ENCODE measurements at regions not wholly inside any gene's neighbourhood (a gene's known extent, or its start where the extent isn't known, plus 50 kb on each side); places are given as distances from the start of the nearest gene placed in this dataset.
"Not testable (repeated sequence)": the region's sequence is repeated elsewhere in the genome, so short reads cannot be mapped to it uniquely, and the experiment has no call there.

- no peak for DNase-seq
These were observed 1451.1 kb downstream of the GATA3 start for GRCh38 chr10:9505546-9505945.

GRCh38 chr10:9508606-9509005, 1454.1 kb downstream of the GATA3 start:
- no peak for DNase-seq

GRCh38 chr10:9510626-9511025, 1456.1 kb downstream of the GATA3 start:
- DNase-seq = no peak

- DNase-seq = no peak
These were observed 1461.4 kb downstream of the GATA3 start for GRCh38 chr10:9515922-9516321.

GRCh38 chr10:9535744-9536143, 1481.3 kb downstream of the GATA3 start:
- no peak for DNase-seq

GRCh38 chr10:9545073-9545472, 1472.6 kb upstream of the CELF2 start:
- no peak for DNase-seq

GRCh38 chr10:9547936-9548904, 1469.5 kb upstream of the CELF2 start:
- no peak for DNase-seq

GRCh38 chr10:9550810-9551209, 1466.9 kb upstream of the CELF2 start:
- DNase-seq = no peak

GRCh38 chr10:9554321-9554720, 1463.4 kb upstream of the CELF2 start:
- no peak for DNase-seq

GRCh38 chr10:9560976-9561375, 1456.7 kb upstream of the CELF2 start:
- DNase-seq = no peak

- no peak for DNase-seq
These were observed 1455.7 kb upstream of the CELF2 start for GRCh38 chr10:9561821-9562505.

- DNase-seq = no peak
These were observed 1439.9 kb upstream of the CELF2 start for GRCh38 chr10:9577746-9578145.

GRCh38 chr10:9579110-9579705, 1438.5 kb upstream of the CELF2 start:
- no peak for DNase-seq

- DNase-seq = not testable (repeated sequence)
These were observed 1434.9 kb upstream of the CELF2 start for GRCh38 chr10:9582803-9583202.

GRCh38 chr10:9596368-9596920, 1421.2 kb upstream of the CELF2 start:
- no peak for DNase-seq

GRCh38 chr10:9602998-9603397, 1414.7 kb upstream of the CELF2 start:
- DNase-seq = no peak

- no peak for DNase-seq
These were observed 1413.7 kb upstream of the CELF2 start for GRCh38 chr10:9603972-9604371.

GRCh38 chr10:9605231-9605630, 1412.4 kb upstream of the CELF2 start:
- DNase-seq = no peak

- DNase-seq = no peak
These were observed 1409.1 kb upstream of the CELF2 start for GRCh38 chr10:9608602-9609001.

GRCh38 chr10:9613338-9614075, 1404.2 kb upstream of the CELF2 start:
- DNase-seq = no peak

GRCh38 chr10:9615189-9615588, 1402.5 kb upstream of the CELF2 start:
- no peak for DNase-seq

- no peak for DNase-seq
These were observed 1396.5 kb upstream of the CELF2 start for GRCh38 chr10:9621216-9621615.

GRCh38 chr10:9625304-9625703, 1392.4 kb upstream of the CELF2 start:
- DNase-seq = no peak

Measured in NCI-H2171 treated with DMSO at 0.1 percent for 48 hours (cell line).